GM12878 (cell line): ENCODE measurements at regions not wholly inside any gene's neighbourhood (a gene's known extent, or its start where the extent isn't known, plus 50 kb on each side); places are given as distances from the start of the nearest gene placed in this dataset.

Experiments used
- ATAC-seq: fragments of 200-7000 bp; cut with Tn5 transposase; 3 replicates; pipeline ENCODE4 v1.9.1; 2020; ENCODE audit warnings: mild to moderate bottlenecking, moderate library complexity
- BruUV-seq: library from RNA; stranded (reverse); fragments of 400-500 nt; replicated peaks from 2 replicates; lab custom pipeline; 2021; lab: Mats Ljungman, UMichigan
- CTCF ChIA-PET: fragments of 300-600 bp; sonication (Branson Sonifier 250); formaldehyde crosslinking; extraction: SDS; loops from one replicate; lab custom pipeline; 2021; ENCODE audit warnings: inconsistent platforms; lab: Yijun Ruan, JAX
- POLR2A ChIA-PET: fragments of 350-600 bp; formaldehyde crosslinking; extraction: SDS; loops from one replicate; lab custom pipeline; 2021; ENCODE audit warnings: inconsistent platforms; lab: Charles Lee
- RAD21 ChIA-PET: fragments of 300-600 bp; sonication (Branson Sonifier 250); formaldehyde crosslinking; loops from one replicate; lab custom pipeline; 2023; ENCODE audit warnings: antibody characterized with exemption; ENCODE audit not compliant: unreplicated experiment; lab: Charles Lee
- SMC1A ChIA-PET: fragments of 300-600 bp; sonication (Branson Sonifier 250); formaldehyde crosslinking; loops from one replicate; lab custom pipeline; 2023; ENCODE audit not compliant: unreplicated experiment, uncharacterized antibody; lab: Charles Lee
- DNase-seq: peaks from one replicate; pipeline ENCODE4 v3.0.0-alpha.2; 2011; ENCODE audit warnings: low read depth, low spot score
- FAIRE-seq: peaks from 3 replicates; lab custom pipeline; 2011; peaks lifted over from hg19 to GRCh38; lab: Jason Lieb, UNC
- H2AFZ ChIP-seq: 2 replicates; pipeline ENCODE4 v1.6.0; 2011; ENCODE audit warnings: low read depth, low read length, control low read depth; ENCODE audit not compliant: control insufficient read depth
- H3K27ac ChIP-seq: 2 replicates; pipeline ENCODE4 v1.5.1; 2011; ENCODE audit warnings: control low read depth; ENCODE audit not compliant: control insufficient read depth, insufficient read depth
- H3K27me3 ChIP-seq, 2 experiments: replicated peaks in 1 of 2; 2 replicates each; pipeline versions ENCODE4 v1.6.0 to v1.6.1; 2011; ENCODE audit warnings: low read length in 1 of 2; ENCODE audit not compliant: control insufficient read depth in 2 of 2, insufficient read depth in 2 of 2
- H3K36me3 ChIP-seq, 2 experiments: 2 replicates each; pipeline ENCODE4 v1.5.1; 2011; ENCODE audit warnings: low read length in 1 of 2; ENCODE audit not compliant: control insufficient read depth in 2 of 2, insufficient read depth in 2 of 2
- H3K4me1 ChIP-seq: 2 replicates; pipeline ENCODE4 v1.6.1; 2011; ENCODE audit warnings: mild to moderate bottlenecking, low read length, moderate library complexity, mixed read lengths; ENCODE audit not compliant: control insufficient read depth, insufficient read depth
- H3K4me2 ChIP-seq: 2 replicates; pipeline ENCODE4 v1.6.0; 2011; ENCODE audit warnings: control low read depth; ENCODE audit not compliant: control insufficient read depth, insufficient read depth
- H3K4me3 ChIP-seq: fragments of 200-600 bp; sonication (generic); 2 replicates; pipeline ENCODE4 v1.5.1; 2016
- H3K79me2 ChIP-seq: 2 replicates; pipeline ENCODE4 v1.6.0; 2011; ENCODE audit warnings: low read length; ENCODE audit not compliant: control insufficient read depth, insufficient read depth
- H3K9ac ChIP-seq: 2 replicates; pipeline ENCODE4 v1.8.0; 2011; ENCODE audit warnings: low read length, control low read depth, mixed read lengths; ENCODE audit not compliant: control insufficient read depth, insufficient read depth
- H3K9me3 ChIP-seq: replicated peaks from 3 replicates; pipeline ENCODE4 v1.5.1; 2011; ENCODE audit warnings: mild to moderate bottlenecking, low read length; ENCODE audit not compliant: control insufficient read depth, insufficient read depth
- H4K20me1 ChIP-seq: 2 replicates; pipeline ENCODE4 v1.6.0; 2011; ENCODE audit not compliant: control insufficient read depth, insufficient read depth
- ATF3 ChIP-seq: IDR thresholded peaks from 2 replicates; pipeline ENCODE4 v1.6.1; 2011; ENCODE audit warnings: low read depth, mild to moderate bottlenecking, low read length, moderate library complexity, borderline replicate concordance; ENCODE audit errors: extremely low read depth
- BCL11A ChIP-seq: IDR thresholded peaks from 2 replicates; pipeline ENCODE4 v1.6.1; 2011; ENCODE audit warnings: low read depth, low read length
- CBX5 ChIP-seq: sonication (generic); IDR thresholded peaks from 2 replicates; pipeline ENCODE4 v1.6.1; 2016; ENCODE audit warnings: low read depth, moderate library complexity, mild to moderate bottlenecking, inconsistent platforms
- CHD1 ChIP-seq: IDR thresholded peaks from 2 replicates; pipeline ENCODE4 v1.6.1; 2012; ENCODE audit warnings: low read depth, low read length, improper control_type of control experiment
- HSF1 ChIP-seq: fragments of 150-350 bp; IDR thresholded peaks from 2 replicates; pipeline ENCODE4 v1.6.1; 2014; ENCODE audit warnings: mild to moderate bottlenecking, low read depth, low read length
- IRF4 ChIP-seq: IDR thresholded peaks from 2 replicates; pipeline ENCODE4 v1.6.1; 2011; ENCODE audit warnings: low read depth, low read length
- MYC ChIP-seq: IDR thresholded peaks from 2 replicates; pipeline ENCODE4 v1.6.1; 2011; ENCODE audit warnings: mild to moderate bottlenecking, low read length, moderate library complexity, inconsistent platforms; ENCODE audit not compliant: insufficient read depth, insufficient replicate concordance, insufficient read length, severe bottlenecking
- NR2F1 ChIP-seq: fragments of 450-650 bp; conservative IDR thresholded peaks from 2 replicates; pipeline ENCODE4 v1.6.1; 2017; ENCODE audit warnings: mild to moderate bottlenecking
- SIN3A ChIP-seq: IDR thresholded peaks from 2 replicates; pipeline ENCODE4 v1.6.1; 2012; ENCODE audit warnings: low read depth, low read length, improper control_type of control experiment
- SREBF1 ChIP-seq: IDR thresholded peaks from 2 replicates; pipeline ENCODE4 v1.6.1; 2012; ENCODE audit warnings: mild to moderate bottlenecking, low read length
- YBX1 ChIP-seq: fragments of 450-650 bp; IDR thresholded peaks from 2 replicates; pipeline ENCODE4 v1.6.1; 2016; ENCODE audit warnings: antibody characterized with exemption
- ZBED1 ChIP-seq: IDR thresholded peaks from 2 replicates; pipeline ENCODE4 v1.6.1; 2016; ENCODE audit warnings: borderline replicate concordance
- WGBS: methylation state at CpG from one replicate; pipeline ENCODE4 v1.1.6; 2016; ENCODE audit warnings: low lambda C conversion rate; ENCODE audit not compliant: insufficient replicate concordance, insufficient coverage; ENCODE audit errors: missing lambda C conversion rate; 5-methylcytosine and 5-hydroxymethylcytosine counted together
- in situ Hi-C: fragments of 300-500 bp; cut with MboI; formaldehyde crosslinking; loops from 9 replicates; pipeline ENCODE4 v1.14.3; 2018; ENCODE audit warnings: mixed read lengths
- intact Hi-C: fragments of 100-400 bp; cut with micrococcal nuclease; formaldehyde crosslinking; loops from one replicate; pipeline ENCODE4 v1.14.2; 2022; ENCODE audit not compliant: unreplicated experiment
- TF ChIP-seq, protein P1 (sequence below): fragments of 150-350 bp; IDR thresholded peaks from 2 replicates; pipeline ENCODE4 v1.6.1; 2016; ENCODE audit warnings: low read depth, low read length

DNA sequence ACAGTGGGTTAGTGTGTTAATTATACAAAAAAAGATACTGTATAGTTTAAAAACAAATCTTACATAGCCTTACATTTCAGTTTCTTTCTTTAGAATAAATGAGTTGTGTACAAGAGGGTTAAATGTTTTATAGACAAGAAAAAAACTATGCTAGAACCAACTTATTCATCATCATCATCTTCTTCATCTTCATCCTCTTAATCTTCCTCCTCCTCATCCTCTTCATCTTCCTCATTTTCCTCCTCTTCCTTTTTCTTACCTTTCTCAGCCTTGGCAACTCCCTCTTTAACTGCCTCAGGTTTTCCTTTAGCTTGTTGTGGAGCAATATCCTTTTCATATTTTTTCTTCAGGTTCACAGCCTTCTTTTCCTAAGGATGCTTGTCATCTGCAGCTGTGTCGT is 53.7 kb downstream of the RPS12 start:
- DNase-seq (no peak), FAIRE-seq (no peak), ATAC-seq (no peak)
- BruUV-seq: no TSS peak
- ChIA-PET SMC1A (no interaction called here), RAD21 (no interaction called here), POLR2A (no interaction called here), CTCF (no interaction called here)
- TF ChIP-seq CBX5 (no peak), HSF1 (no peak), ZBED1 (no peak), SREBF1 (no peak), MYC (no peak)
- 14% methylated on average over 1 of the region's 1 CpG for WGBS
- no peak overlapping the region for H3K27ac ChIP-seq
- no peak overlapping the region for H3K4me3 ChIP-seq
- H3K4me2 ChIP-seq: no peak overlapping the region
- peaks cover 8% of the 10 kb centered on the region for H3K4me1 ChIP-seq
- H3K27me3 ChIP-seq: peaks cover 0 to 2% of the 10 kb centered on the region in 2 experiments; a peak in 2 of 4 replicates
- no peaks in the 10 kb centered on the region; the same call in 1 of the 2 replicates for H4K20me1 ChIP-seq
- no peak overlapping the region for H2AFZ ChIP-seq
- in situ Hi-C loops (no loop called here), intact Hi-C loops (no loop called here)
- no peaks in the 10 kb centered on the region; the same call in 2 of the 3 replicates for H3K9me3 ChIP-seq
- H3K9ac ChIP-seq: no peak overlapping the region
- no peaks in the 10 kb centered on the region for H3K79me2 ChIP-seq
- H3K36me3 ChIP-seq: no peaks in the 10 kb centered on the region

DNA sequence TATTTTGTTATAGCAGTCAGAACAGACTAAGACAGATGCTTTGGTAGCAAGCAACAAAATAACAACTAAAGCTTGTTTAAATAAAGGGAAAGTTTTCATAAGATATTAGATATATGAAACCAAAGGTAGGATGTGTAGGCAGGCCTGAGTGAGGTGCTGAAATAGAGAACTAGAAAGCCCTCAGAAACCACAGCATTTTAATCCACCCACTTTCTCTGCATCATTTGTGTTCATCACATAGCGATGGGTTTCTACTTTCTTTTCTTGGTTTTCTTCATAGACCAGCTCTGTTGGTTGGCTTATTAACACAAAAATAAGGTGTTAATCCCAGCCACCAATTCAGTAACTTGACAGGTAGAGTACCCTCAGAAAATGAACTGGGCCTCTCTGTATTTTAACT is 58.6 kb downstream of the RPS12 start:
- FAIRE-seq: peak; percentile 87
- Histone ChIP-seq H3K27ac (no peak overlapping the region), H2AFZ (no peak overlapping the region; the same call in 1 of the 2 replicates), H3K4me2 (peak overlapping the region; percentile 63), H3K27me3 (no peaks in the 10 kb centered on the region; a peak in 2 of 4 replicates), H3K9ac (no peak overlapping the region), H3K9me3 (peaks cover 5% of the 10 kb centered on the region; the same call in 2 of the 3 replicates), H4K20me1 (no peaks in the 10 kb centered on the region; the same call in 1 of the 2 replicates), H3K79me2 (no peaks in the 10 kb centered on the region), H3K4me1 (peaks cover 13% of the 10 kb centered on the region), H3K36me3 (no peaks in the 10 kb centered on the region), H3K4me3 (no peak overlapping the region)
- ChIA-PET POLR2A (no interaction called here), RAD21 (interaction anchor here (0.7 kb wide), 1 partner anchor 377 kb away, joined by 3 read pairs; no protein-coding TSS in a partner anchor), CTCF (interaction anchor here (0.6 to 1.4 kb wide), 5 partner anchors 12 to 559 kb away, joined by 3 to 5 read pairs (median 3); no protein-coding TSS in a partner anchor), SMC1A (interaction anchor here (0.5 to 1.2 kb wide), 3 partner anchors 102 to 510 kb away, joined by 3 to 4 read pairs (median 4); no protein-coding TSS in a partner anchor)
- WGBS: 18% methylated on average over 1 of the region's 1 CpG
- intact Hi-C loops: no loop called here
- BruUV-seq: no TSS peak
- in situ Hi-C loops: no loop called here
- DNase-seq: peak; percentile 57
- ATAC-seq: peak; percentile 100
- TF ChIP-seq ATF3 (no peak), YBX1 (no peak), NR2F1 (peak; percentile 66; the same call in 1 of the 2 replicates), CHD1 (no peak), SIN3A (no peak), IRF4 (peak; percentile 53; the same call in 1 of the 2 replicates), BCL11A (peak; percentile 83)
- TF ChIP-seq, protein P1, sequence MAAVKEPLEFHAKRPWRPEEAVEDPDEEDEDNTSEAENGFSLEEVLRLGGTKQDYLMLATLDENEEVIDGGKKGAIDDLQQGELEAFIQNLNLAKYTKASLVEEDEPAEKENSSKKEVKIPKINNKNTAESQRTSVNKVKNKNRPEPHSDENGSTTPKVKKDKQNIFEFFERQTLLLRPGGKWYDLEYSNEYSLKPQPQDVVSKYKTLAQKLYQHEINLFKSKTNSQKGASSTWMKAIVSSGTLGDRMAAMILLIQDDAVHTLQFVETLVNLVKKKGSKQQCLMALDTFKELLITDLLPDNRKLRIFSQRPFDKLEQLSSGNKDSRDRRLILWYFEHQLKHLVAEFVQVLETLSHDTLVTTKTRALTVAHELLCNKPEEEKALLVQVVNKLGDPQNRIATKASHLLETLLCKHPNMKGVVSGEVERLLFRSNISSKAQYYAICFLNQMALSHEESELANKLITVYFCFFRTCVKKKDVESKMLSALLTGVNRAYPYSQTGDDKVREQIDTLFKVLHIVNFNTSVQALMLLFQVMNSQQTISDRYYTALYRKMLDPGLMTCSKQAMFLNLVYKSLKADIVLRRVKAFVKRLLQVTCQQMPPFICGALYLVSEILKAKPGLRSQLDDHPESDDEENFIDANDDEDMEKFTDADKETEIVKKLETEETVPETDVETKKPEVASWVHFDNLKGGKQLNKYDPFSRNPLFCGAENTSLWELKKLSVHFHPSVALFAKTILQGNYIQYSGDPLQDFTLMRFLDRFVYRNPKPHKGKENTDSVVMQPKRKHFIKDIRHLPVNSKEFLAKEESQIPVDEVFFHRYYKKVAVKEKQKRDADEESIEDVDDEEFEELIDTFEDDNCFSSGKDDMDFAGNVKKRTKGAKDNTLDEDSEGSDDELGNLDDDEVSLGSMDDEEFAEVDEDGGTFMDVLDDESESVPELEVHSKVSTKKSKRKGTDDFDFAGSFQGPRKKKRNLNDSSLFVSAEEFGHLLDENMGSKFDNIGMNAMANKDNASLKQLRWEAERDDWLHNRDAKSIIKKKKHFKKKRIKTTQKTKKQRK: no peak
